ENCODE measurements at regions not wholly inside any gene's neighbourhood (a gene's known extent, or its start where the extent isn't known, plus 50 kb on each side); places are given as distances from the start of the nearest gene placed in this dataset.

- H2AK5ac ChIP-seq (ENCODE audit: low read depth, low read length): no peak overlapping the region
- no peak overlapping the region for H3K56ac ChIP-seq (ENCODE audit: extremely low read depth, insufficient read depth, low read length)
- no peak for TF ChIP-seq NFE2L2 (IDR thresholded peaks at IDR 0.05; ENCODE audit: low read depth, low read length)
- no peak for TF ChIP-seq MXI1 (IDR thresholded peaks at IDR 0.05; ENCODE audit: borderline replicate concordance, low read depth, low read length)
- TF ChIP-seq MAZ (IDR thresholded peaks at IDR 0.05; ENCODE audit: borderline replicate concordance, low read depth, low read length): no peak
- TF ChIP-seq SMC3 (IDR thresholded peaks at IDR 0.05; ENCODE audit: low read depth, low read length): no peak
- TF ChIP-seq RCOR1 (IDR thresholded peaks at IDR 0.05; ENCODE audit: insufficient replicate concordance, low read length): no peak
- TF ChIP-seq CHD1 (IDR thresholded peaks at IDR 0.05; ENCODE audit: low read depth, low read length): no peak
- TF ChIP-seq POLR2A (IDR thresholded peaks at IDR 0.05; ENCODE audit: low read depth, low read length): no peak
- TF ChIP-seq, protein P1, sequence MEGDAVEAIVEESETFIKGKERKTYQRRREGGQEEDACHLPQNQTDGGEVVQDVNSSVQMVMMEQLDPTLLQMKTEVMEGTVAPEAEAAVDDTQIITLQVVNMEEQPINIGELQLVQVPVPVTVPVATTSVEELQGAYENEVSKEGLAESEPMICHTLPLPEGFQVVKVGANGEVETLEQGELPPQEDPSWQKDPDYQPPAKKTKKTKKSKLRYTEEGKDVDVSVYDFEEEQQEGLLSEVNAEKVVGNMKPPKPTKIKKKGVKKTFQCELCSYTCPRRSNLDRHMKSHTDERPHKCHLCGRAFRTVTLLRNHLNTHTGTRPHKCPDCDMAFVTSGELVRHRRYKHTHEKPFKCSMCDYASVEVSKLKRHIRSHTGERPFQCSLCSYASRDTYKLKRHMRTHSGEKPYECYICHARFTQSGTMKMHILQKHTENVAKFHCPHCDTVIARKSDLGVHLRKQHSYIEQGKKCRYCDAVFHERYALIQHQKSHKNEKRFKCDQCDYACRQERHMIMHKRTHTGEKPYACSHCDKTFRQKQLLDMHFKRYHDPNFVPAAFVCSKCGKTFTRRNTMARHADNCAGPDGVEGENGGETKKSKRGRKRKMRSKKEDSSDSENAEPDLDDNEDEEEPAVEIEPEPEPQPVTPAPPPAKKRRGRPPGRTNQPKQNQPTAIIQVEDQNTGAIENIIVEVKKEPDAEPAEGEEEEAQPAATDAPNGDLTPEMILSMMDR (conservative IDR thresholded peaks at IDR 0.05; ENCODE audit: low read depth, low read length): no peak
- ChIA-PET CTCF (no interaction called here), POLR2A (ENCODE audit: unreplicated experiment) (no interaction called here)
- no peaks in the 10 kb centered on the region for H3K4me1 ChIP-seq (ENCODE audit: control insufficient read depth, insufficient read depth, low read length)
- no peak overlapping the region for H3K9ac ChIP-seq (ENCODE audit: low read depth, low read length)
- no peak overlapping the region for H2BK5ac ChIP-seq (ENCODE audit: low read depth, low read length, poor library complexity, severe bottlenecking)
- no peak overlapping the region for H3K4me3 ChIP-seq (ENCODE audit: insufficient read depth, low read depth, low read length)
- H3K27ac ChIP-seq (ENCODE audit: insufficient read depth, low read length): no peak overlapping the region
- no peak overlapping the region for H4K8ac ChIP-seq (ENCODE audit: low read depth in 2 of 2, low read length in 2 of 2)
- no peak overlapping the region for H4K5ac ChIP-seq (ENCODE audit: low read depth, low read length)
- no peaks in the 10 kb centered on the region for H3K9me3 ChIP-seq (ENCODE audit: control insufficient read depth, insufficient read depth, low read length)
- no peak overlapping the region for H2BK120ac ChIP-seq (ENCODE audit: low read depth, low read length)
- WGBS, 2 experiments (ENCODE audit: extremely low coverage in 2 of 2, insufficient read length in 1 of 2): no CpG with 5 or more reads among the region's 4 CpGs
- H2AK9ac ChIP-seq (replicated peaks; ENCODE audit: low read depth, low read length, poor library complexity): no peak overlapping the region
- H3K9me1 ChIP-seq (ENCODE audit: insufficient read depth, low read length): no peaks in the 10 kb centered on the region
- no peak for ATAC-seq (ENCODE audit: low read depth)
- intact Hi-C loops (cut with micrococcal nuclease) (no loop called here), dilution Hi-C loops (cut with HindIII; ENCODE audit: low sequenced_read_pairs, unreplicated experiment) (no loop called here), in situ Hi-C loops (cut with MboI; ENCODE audit: low sequenced_read_pairs) (no loop called here)
- H2BK15ac ChIP-seq (ENCODE audit: low read depth, low read length): no peak overlapping the region
- no peaks in the 10 kb centered on the region for H3K36me3 ChIP-seq (ENCODE audit: control insufficient read depth, insufficient read depth, low read length)
- H3K18ac ChIP-seq (ENCODE audit: low read depth, low read length): peak overlapping the region; percentile 51; the same call in 1 of the 2 replicates
- H3K14ac ChIP-seq (replicated peaks; ENCODE audit: low read depth, low read length): no peak overlapping the region
- no TSS peak for BruUV-seq (replicated peaks)
- no peak overlapping the region for H2BK20ac ChIP-seq (ENCODE audit: low read depth, low read length)
- no peak overlapping the region for H3K4me2 ChIP-seq (ENCODE audit: low read depth, low read length)
- no peak overlapping the region for H3K4ac ChIP-seq (ENCODE audit: low read depth, low read length)
- peak; percentile 1 for DNase-seq
- no peaks in the 10 kb centered on the region for H3K79me1 ChIP-seq (ENCODE audit: low read depth in 1 of 2, low read length in 2 of 2)
- no peak overlapping the region for H3K23ac ChIP-seq (ENCODE audit: low read depth, low read length)
- H4K91ac ChIP-seq (ENCODE audit: insufficient read depth, low read depth, low read length): no peak overlapping the region
- H3K27me3 ChIP-seq (ENCODE audit: control insufficient read depth, insufficient read depth, low read length): no peaks in the 10 kb centered on the region
- H2AFZ ChIP-seq (replicated peaks; ENCODE audit: low read length, poor library complexity): no peak overlapping the region
- no peaks in the 10 kb centered on the region for H4K20me1 ChIP-seq (ENCODE audit: insufficient read depth, low read length)
Measured at GRCh38 chr4:177718514-177718913, 276.3 kb upstream of the AGA start.

Data from IMR-90 (cell line).